ENCODE measurements at regions not wholly inside any gene's neighbourhood (a gene's known extent, or its start where the extent isn't known, plus 50 kb on each side); places are given as distances from the start of the nearest gene placed in this dataset.

DNA sequence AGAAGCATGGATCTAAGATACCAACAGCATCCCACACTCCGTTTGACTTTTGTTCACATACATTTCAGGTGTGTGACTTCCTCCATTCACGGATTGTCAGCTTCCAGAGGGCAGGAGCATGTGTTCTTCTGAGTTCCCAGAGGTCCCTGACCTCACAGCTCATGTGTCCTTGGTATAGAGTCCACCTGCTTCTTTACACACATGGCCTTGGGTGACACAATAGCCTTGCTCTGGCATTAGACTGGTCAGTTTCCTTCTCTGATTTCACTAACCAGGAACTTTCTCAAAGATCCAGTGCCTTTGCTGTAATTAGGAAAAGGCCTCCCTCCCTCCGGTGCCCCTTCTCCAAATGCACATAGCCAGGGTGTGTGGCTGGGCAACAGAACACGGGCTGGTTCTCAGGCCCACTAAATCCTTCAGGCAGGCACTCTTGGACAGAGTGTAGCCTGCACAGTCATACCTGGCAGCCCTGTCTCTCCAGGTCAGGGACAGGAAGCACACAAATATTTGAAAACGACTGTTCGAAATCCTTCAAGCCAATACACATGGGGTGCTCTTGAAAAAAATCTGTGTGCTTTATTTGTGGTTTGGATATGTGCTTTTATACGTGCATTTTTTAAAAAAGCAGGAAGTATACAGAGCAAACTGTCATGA lies 81.1 kb downstream of the TRIM42 start:
- TF ChIP-seq, protein P1, sequence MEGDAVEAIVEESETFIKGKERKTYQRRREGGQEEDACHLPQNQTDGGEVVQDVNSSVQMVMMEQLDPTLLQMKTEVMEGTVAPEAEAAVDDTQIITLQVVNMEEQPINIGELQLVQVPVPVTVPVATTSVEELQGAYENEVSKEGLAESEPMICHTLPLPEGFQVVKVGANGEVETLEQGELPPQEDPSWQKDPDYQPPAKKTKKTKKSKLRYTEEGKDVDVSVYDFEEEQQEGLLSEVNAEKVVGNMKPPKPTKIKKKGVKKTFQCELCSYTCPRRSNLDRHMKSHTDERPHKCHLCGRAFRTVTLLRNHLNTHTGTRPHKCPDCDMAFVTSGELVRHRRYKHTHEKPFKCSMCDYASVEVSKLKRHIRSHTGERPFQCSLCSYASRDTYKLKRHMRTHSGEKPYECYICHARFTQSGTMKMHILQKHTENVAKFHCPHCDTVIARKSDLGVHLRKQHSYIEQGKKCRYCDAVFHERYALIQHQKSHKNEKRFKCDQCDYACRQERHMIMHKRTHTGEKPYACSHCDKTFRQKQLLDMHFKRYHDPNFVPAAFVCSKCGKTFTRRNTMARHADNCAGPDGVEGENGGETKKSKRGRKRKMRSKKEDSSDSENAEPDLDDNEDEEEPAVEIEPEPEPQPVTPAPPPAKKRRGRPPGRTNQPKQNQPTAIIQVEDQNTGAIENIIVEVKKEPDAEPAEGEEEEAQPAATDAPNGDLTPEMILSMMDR (IDR thresholded peaks at IDR 0.05; ENCODE audit: poor library complexity, severe bottlenecking), result no peak
- Histone ChIP-seq H3K27ac (ENCODE audit: poor library complexity, severe bottlenecking) (no peak overlapping the region), H3K9me3 (ENCODE audit: severe bottlenecking) (no peaks in the 10 kb centered on the region), H3K27me3 (ENCODE audit: insufficient read depth, poor library complexity, severe bottlenecking) (peaks cover 7% of the 10 kb centered on the region), H3K4me1 (ENCODE audit: insufficient read depth, poor library complexity, severe bottlenecking) (no peaks in the 10 kb centered on the region), H3K4me3 (ENCODE audit: severe bottlenecking) (no peak overlapping the region), H3K36me3 (ENCODE audit: low read depth) (no peaks in the 10 kb centered on the region)
- ATAC-seq (ENCODE audit: low read depth), result no peak
- no peak for DNase-seq (ENCODE audit: low spot score)

DNA sequence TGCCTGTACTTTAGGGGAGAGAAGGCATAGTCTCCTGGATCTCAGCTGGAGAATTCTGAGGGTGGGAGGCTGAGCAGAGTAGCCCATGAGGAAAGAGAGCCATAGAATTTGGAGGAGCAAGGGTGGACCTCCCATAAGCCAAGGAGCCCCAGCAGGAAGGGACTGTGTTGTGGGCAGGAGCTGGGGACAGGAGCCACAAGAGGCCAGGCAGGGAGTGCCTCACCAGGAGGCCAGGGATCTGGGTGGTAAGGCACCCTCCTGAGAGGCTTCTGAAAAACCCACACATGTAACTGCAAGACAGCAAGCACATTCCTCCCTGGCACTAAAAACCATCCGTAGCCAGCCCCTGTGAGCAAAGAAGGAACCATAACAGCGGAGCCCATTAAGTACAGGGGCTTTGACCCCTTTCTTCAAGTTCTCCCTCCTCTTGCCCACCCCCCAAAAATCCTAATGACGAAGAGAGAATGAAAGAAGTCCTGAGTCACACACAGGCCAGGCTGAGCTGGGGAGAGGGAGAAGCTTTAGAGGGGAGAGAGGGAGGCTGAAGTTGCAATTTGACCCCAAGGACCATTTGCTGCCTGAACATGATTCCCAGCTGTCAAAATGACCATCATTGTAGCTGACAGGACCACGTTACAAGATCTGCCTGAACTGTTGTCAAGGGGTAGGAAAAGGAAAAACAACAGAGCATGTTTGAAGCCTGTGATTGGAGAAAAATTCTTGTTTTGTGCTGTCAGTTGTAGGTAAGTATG lies 82.6 kb downstream of the TRIM42 start:
- H3K36me3 ChIP-seq (ENCODE audit: low read depth), result no peaks in the 10 kb centered on the region
- TF ChIP-seq, protein P1 (IDR thresholded peaks at IDR 0.05; ENCODE audit: poor library complexity, severe bottlenecking), result no peak
- no peak for DNase-seq (ENCODE audit: low spot score)
- ATAC-seq (ENCODE audit: low read depth), result no peak
- no peak overlapping the region for H3K27ac ChIP-seq (ENCODE audit: poor library complexity, severe bottlenecking)
- no peaks in the 10 kb centered on the region for H3K9me3 ChIP-seq (ENCODE audit: severe bottlenecking)
- H3K4me3 ChIP-seq (ENCODE audit: severe bottlenecking), result no peak overlapping the region
- H3K4me1 ChIP-seq (ENCODE audit: insufficient read depth, poor library complexity, severe bottlenecking), result no peaks in the 10 kb centered on the region
- peaks cover 9% of the 10 kb centered on the region for H3K27me3 ChIP-seq (ENCODE audit: insufficient read depth, poor library complexity, severe bottlenecking)

DNA sequence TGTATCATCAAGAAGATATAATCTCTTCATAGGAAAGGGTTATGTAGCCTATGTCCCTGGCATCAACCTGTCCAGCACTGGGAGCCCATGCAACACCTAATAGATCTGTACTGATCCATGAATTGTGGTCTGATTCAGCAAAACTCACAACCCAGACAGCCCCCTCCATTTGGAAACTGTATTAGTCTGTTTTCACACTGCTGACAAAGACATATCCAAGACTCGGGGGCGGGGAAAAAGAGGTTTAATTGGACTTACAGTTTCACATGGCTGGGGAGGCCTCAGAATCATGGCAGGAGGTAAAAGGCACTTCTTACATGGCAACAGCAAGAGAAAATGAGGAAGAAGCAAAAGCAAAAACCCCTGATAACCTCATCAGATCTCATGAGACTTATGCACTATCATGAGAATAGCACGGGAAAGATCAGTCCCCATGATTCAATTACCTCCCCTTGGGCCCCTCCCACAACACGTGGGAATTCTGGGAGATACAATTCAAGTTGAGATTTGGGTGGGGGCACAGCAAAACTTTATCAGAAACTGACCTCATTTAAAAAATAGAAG lies 83.3 kb downstream of the TRIM42 start:
- no peaks in the 10 kb centered on the region for H3K4me1 ChIP-seq (ENCODE audit: insufficient read depth, poor library complexity, severe bottlenecking)
- ATAC-seq (ENCODE audit: low read depth) (no peak), DNase-seq (ENCODE audit: low spot score) (no peak)
- H3K27me3 ChIP-seq (ENCODE audit: insufficient read depth, poor library complexity, severe bottlenecking), result peaks cover 9% of the 10 kb centered on the region
- no peak overlapping the region for H3K4me3 ChIP-seq (ENCODE audit: severe bottlenecking)
- H3K27ac ChIP-seq (ENCODE audit: poor library complexity, severe bottlenecking), result no peak overlapping the region
- TF ChIP-seq, protein P1 (IDR thresholded peaks at IDR 0.05; ENCODE audit: poor library complexity, severe bottlenecking), result no peak
- H3K36me3 ChIP-seq (ENCODE audit: low read depth), result no peaks in the 10 kb centered on the region
- no peaks in the 10 kb centered on the region for H3K9me3 ChIP-seq (ENCODE audit: severe bottlenecking)

DNA sequence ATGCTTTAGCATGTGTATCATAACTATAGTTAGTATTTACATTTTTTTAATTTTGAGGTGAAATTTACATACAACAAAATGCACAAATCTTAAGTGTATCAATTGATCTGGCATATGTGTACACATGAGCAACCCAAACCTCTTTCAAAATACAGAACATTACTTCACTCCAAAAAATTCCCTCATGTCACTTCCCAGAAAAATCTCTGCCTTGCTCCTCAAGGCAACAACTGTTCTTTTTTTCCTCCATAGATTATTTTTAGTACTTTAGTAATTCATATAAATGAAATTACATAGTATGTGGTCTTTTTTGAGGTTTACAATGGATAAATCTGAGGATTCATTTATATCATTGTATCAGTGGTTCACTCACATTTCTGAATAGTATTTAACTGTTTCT lies 84.9 kb downstream of the TRIM42 start:
- H3K9me3 ChIP-seq (ENCODE audit: severe bottlenecking), result no peaks in the 10 kb centered on the region
- TF ChIP-seq, protein P1 (IDR thresholded peaks at IDR 0.05; ENCODE audit: poor library complexity, severe bottlenecking), result no peak
- DNase-seq (ENCODE audit: low spot score) (no peak), ATAC-seq (ENCODE audit: low read depth) (no peak)
- H3K27me3 ChIP-seq (ENCODE audit: insufficient read depth, poor library complexity, severe bottlenecking), result peaks cover 9% of the 10 kb centered on the region
- no peak overlapping the region for H3K4me3 ChIP-seq (ENCODE audit: severe bottlenecking)
- no peaks in the 10 kb centered on the region for H3K36me3 ChIP-seq (ENCODE audit: low read depth)
- H3K27ac ChIP-seq (ENCODE audit: poor library complexity, severe bottlenecking), result no peak overlapping the region
- H3K4me1 ChIP-seq (ENCODE audit: insufficient read depth, poor library complexity, severe bottlenecking), result no peaks in the 10 kb centered on the region
